ENCODE measurements at regions not wholly inside any gene's neighbourhood (a gene's known extent, or its start where the extent isn't known, plus 50 kb on each side); places are given as distances from the start of the nearest gene placed in this dataset.

- Histone ChIP-seq H3K4me3 (replicated peaks; ENCODE audit: insufficient read depth, low read length) (no peak overlapping the region), H3K27me3 (ENCODE audit: insufficient read depth, poor library complexity, severe bottlenecking) (no peaks in the 10 kb centered on the region), H3K27ac (replicated peaks) (no peak overlapping the region)
- no peak for DNase-seq (ENCODE audit: low read depth in 1 of 2, low spot score in 1 of 2)
- TF ChIP-seq REST (IDR thresholded peaks at IDR 0.05; ENCODE audit: insufficient replicate concordance, low read depth): no peak
- no peak for TF ChIP-seq GABPA (IDR thresholded peaks at IDR 0.05; ENCODE audit: low read depth)
- no peak for TF ChIP-seq POLR2AphosphoS5 (IDR thresholded peaks at IDR 0.05; ENCODE audit: low read depth)
Observed at GRCh38 chr12:38141861-38142260, 174.7 kb upstream of the ALG10B start.

GRCh38 chr12:38142974-38143373 is 173.6 kb upstream of the ALG10B start:
- H3K4me3 ChIP-seq (replicated peaks; ENCODE audit: insufficient read depth, low read length): no peak overlapping the region
- no peak for TF ChIP-seq REST (IDR thresholded peaks at IDR 0.05; ENCODE audit: insufficient replicate concordance, low read depth)
- no peak for TF ChIP-seq GABPA (IDR thresholded peaks at IDR 0.05; ENCODE audit: low read depth)
- TF ChIP-seq SPI1 (IDR thresholded peaks at IDR 0.05; ENCODE audit: borderline replicate concordance, low read depth): no peak
- no peak for TF ChIP-seq POLR2AphosphoS5 (IDR thresholded peaks at IDR 0.05; ENCODE audit: low read depth)
- TF ChIP-seq CTCF (IDR thresholded peaks at IDR 0.05; ENCODE audit: insufficient read depth, low read length): no peak
- DNase-seq (ENCODE audit: low read depth in 1 of 2, low spot score in 1 of 2): no peak
- no peak overlapping the region for H3K27ac ChIP-seq (replicated peaks)
- H3K27me3 ChIP-seq (ENCODE audit: insufficient read depth, poor library complexity, severe bottlenecking): no peaks in the 10 kb centered on the region

- no peak for DNase-seq (ENCODE audit: low read depth in 1 of 2, low spot score in 1 of 2)
- TF ChIP-seq SPI1 (IDR thresholded peaks at IDR 0.05; ENCODE audit: borderline replicate concordance, low read depth) (no peak), GABPA (IDR thresholded peaks at IDR 0.05; ENCODE audit: low read depth) (no peak)
- no peak overlapping the region for H3K4me3 ChIP-seq (replicated peaks; ENCODE audit: insufficient read depth, low read length)
- no peaks in the 10 kb centered on the region for H3K27me3 ChIP-seq (ENCODE audit: insufficient read depth, poor library complexity, severe bottlenecking)
- H3K27ac ChIP-seq (replicated peaks): no peak overlapping the region
Observed at GRCh38 chr12:38144049-38144448, 172.5 kb upstream of the ALG10B start.

GRCh38 chr12:38144601-38145436 is 171.8 kb upstream of the ALG10B start:
- no peak for DNase-seq (ENCODE audit: low read depth in 1 of 2, low spot score in 1 of 2)
- no peaks in the 10 kb centered on the region for H3K27me3 ChIP-seq (ENCODE audit: insufficient read depth, poor library complexity, severe bottlenecking)
- TF ChIP-seq CTCF (IDR thresholded peaks at IDR 0.05; ENCODE audit: insufficient read depth, low read length) (no peak), SPI1 (IDR thresholded peaks at IDR 0.05; ENCODE audit: borderline replicate concordance, low read depth) (no peak), GABPA (IDR thresholded peaks at IDR 0.05; ENCODE audit: low read depth) (no peak), POLR2AphosphoS5 (IDR thresholded peaks at IDR 0.05; ENCODE audit: low read depth) (no peak), REST (IDR thresholded peaks at IDR 0.05; ENCODE audit: insufficient replicate concordance, low read depth) (no peak)
- H3K27ac ChIP-seq (replicated peaks): no peak overlapping the region
- H3K4me3 ChIP-seq (replicated peaks; ENCODE audit: insufficient read depth, low read length): no peak overlapping the region

Data from HL-60 (cell line).